ENCODE measurements at regions not wholly inside any gene's neighbourhood (a gene's known extent, or its start where the extent isn't known, plus 50 kb on each side); places are given as distances from the start of the nearest gene placed in this dataset.

DNA sequence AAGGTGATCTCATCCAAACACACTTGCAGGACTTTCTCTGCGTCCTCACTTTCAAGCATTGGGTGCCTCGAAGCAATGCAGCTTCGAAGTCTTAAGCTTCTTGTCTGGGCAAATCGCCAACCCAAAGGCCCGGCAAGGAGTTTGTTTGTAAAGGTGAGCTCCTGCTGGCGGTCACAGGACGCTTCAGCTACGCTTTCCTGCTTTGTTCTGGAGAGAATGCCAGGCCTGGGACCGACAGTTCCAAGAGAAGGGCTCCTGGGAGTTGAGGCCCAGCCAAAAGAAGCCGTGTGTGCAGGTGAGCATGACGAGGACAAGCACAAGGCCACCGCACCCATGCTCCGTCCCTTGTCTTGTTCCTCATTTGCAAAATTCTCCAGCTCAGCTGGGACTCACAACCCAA lies 106.6 kb upstream of the DOCK1 start:
- H2AFZ ChIP-seq (ENCODE audit: low read length) = no peak overlapping the region
- H3K4me1 ChIP-seq (ENCODE audit: insufficient read depth, low read length) = no peaks in the 10 kb centered on the region
- H3K27me3 ChIP-seq (ENCODE audit: insufficient read depth, low read length) = no peaks in the 10 kb centered on the region
- no peak overlapping the region for H3K4me2 ChIP-seq (ENCODE audit: insufficient read depth, low read length)
- H4K20me1 ChIP-seq (ENCODE audit: insufficient read depth, low read length) = no peaks in the 10 kb centered on the region
- DNase-seq (ENCODE audit: insufficient read length, low spot score, missing footprints) = no peak
- no peaks in the 10 kb centered on the region for H3K9me3 ChIP-seq (ENCODE audit: low read depth, low read length)
- H3K79me2 ChIP-seq (ENCODE audit: insufficient read depth, low read length) = no peaks in the 10 kb centered on the region
- no peaks in the 10 kb centered on the region for H3K36me3 ChIP-seq (ENCODE audit: insufficient read depth, low read length)
- TF ChIP-seq, protein P1, sequence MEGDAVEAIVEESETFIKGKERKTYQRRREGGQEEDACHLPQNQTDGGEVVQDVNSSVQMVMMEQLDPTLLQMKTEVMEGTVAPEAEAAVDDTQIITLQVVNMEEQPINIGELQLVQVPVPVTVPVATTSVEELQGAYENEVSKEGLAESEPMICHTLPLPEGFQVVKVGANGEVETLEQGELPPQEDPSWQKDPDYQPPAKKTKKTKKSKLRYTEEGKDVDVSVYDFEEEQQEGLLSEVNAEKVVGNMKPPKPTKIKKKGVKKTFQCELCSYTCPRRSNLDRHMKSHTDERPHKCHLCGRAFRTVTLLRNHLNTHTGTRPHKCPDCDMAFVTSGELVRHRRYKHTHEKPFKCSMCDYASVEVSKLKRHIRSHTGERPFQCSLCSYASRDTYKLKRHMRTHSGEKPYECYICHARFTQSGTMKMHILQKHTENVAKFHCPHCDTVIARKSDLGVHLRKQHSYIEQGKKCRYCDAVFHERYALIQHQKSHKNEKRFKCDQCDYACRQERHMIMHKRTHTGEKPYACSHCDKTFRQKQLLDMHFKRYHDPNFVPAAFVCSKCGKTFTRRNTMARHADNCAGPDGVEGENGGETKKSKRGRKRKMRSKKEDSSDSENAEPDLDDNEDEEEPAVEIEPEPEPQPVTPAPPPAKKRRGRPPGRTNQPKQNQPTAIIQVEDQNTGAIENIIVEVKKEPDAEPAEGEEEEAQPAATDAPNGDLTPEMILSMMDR (IDR thresholded peaks at IDR 0.05; ENCODE audit: extremely low read depth, low read depth, low read length) = no peak
- H3K27ac ChIP-seq (ENCODE audit: low read depth, low read length) = no peak overlapping the region
- H3K4me3 ChIP-seq (ENCODE audit: insufficient read depth, low read length) = no peak overlapping the region

DNA sequence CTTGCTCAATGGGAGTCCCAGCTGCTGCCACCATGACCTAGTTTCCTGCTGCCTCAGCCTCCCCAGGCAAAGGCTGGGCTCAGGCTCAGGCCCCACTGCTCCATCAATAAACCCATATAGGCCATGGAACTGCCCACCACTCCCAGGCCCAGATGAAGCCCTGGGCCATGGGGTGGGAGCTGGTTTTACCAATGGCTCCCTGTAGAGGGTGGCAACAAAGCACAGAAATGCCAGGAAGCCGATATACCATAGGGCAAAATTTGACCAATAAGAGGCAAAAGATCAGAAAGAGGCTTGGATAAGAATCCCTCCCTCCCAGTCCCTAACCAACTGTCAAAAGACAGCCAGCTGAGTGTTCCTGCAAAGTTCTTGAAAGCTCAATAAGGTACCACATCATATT lies 101.8 kb upstream of the DOCK1 start:
- no peaks in the 10 kb centered on the region for H3K4me1 ChIP-seq (ENCODE audit: insufficient read depth, low read length)
- H3K4me2 ChIP-seq (ENCODE audit: insufficient read depth, low read length) = no peak overlapping the region
- H4K20me1 ChIP-seq (ENCODE audit: insufficient read depth, low read length) = no peaks in the 10 kb centered on the region
- no peaks in the 10 kb centered on the region for H3K27me3 ChIP-seq (ENCODE audit: insufficient read depth, low read length)
- H3K36me3 ChIP-seq (ENCODE audit: insufficient read depth, low read length) = no peaks in the 10 kb centered on the region
- no peak for DNase-seq (ENCODE audit: insufficient read length, low spot score, missing footprints)
- H3K9me3 ChIP-seq (ENCODE audit: low read depth, low read length) = no peaks in the 10 kb centered on the region
- no peak overlapping the region for H2AFZ ChIP-seq (ENCODE audit: low read length)
- TF ChIP-seq, protein P1 (IDR thresholded peaks at IDR 0.05; ENCODE audit: extremely low read depth, low read depth, low read length) = peak; percentile 12
- H3K27ac ChIP-seq (ENCODE audit: low read depth, low read length) = no peak overlapping the region
- no peak overlapping the region for H3K4me3 ChIP-seq (ENCODE audit: insufficient read depth, low read length)
- no peaks in the 10 kb centered on the region for H3K79me2 ChIP-seq (ENCODE audit: insufficient read depth, low read length)

DNA sequence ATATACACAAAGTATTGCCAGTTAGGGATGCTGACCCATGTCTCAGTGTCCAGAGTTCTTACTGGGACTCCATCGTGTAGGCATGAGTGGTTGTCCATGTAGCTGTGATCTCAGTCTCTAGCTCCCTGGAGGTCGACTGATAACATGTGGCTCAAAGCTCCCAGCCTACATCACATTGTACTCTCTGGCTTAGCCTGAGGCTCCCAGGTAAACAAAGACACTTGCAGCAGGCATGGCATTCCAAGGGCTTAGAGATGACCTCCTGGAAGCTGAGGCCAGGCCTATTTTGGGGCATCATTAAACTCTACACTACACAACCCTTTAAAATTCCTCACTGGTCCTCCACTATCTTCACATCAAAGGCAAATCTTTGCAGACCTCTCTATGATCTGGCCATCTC lies 100.8 kb upstream of the DOCK1 start:
- DNase-seq (ENCODE audit: insufficient read length, low spot score, missing footprints) = no peak

DNA sequence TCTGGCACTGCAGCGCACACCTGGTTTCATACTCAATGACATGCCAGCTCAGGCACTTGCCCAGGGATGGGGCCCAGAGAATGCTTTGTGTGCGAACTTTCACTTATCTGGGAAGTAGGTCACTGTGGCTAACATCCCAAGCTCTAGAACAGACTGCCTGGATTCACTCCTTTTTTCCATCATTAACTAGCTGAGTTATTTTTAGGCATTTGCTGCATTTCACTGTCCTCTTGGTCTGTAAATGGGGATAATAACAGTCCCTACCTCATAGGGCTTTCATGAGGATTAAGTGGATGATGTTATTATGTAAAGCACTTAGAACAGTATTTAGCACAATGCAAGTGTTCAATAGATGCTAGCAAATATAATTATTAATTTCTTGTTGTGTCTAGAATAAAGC lies 98.7 kb upstream of the DOCK1 start:
- Histone ChIP-seq H3K27me3 (ENCODE audit: insufficient read depth, low read length) (no peaks in the 10 kb centered on the region), H3K27ac (ENCODE audit: low read depth, low read length) (no peak overlapping the region), H3K4me3 (ENCODE audit: insufficient read depth, low read length) (no peak overlapping the region), H3K9me3 (ENCODE audit: low read depth, low read length) (no peaks in the 10 kb centered on the region), H3K4me1 (ENCODE audit: insufficient read depth, low read length) (no peaks in the 10 kb centered on the region), H2AFZ (ENCODE audit: low read length) (no peak overlapping the region), H3K36me3 (ENCODE audit: insufficient read depth, low read length) (no peaks in the 10 kb centered on the region), H3K79me2 (ENCODE audit: insufficient read depth, low read length) (no peaks in the 10 kb centered on the region), H3K4me2 (ENCODE audit: insufficient read depth, low read length) (no peak overlapping the region), H4K20me1 (ENCODE audit: insufficient read depth, low read length) (no peaks in the 10 kb centered on the region)
- no peak for DNase-seq (ENCODE audit: insufficient read length, low spot score, missing footprints)
- TF ChIP-seq, protein P1 (IDR thresholded peaks at IDR 0.05; ENCODE audit: extremely low read depth, low read depth, low read length) = no peak

More for the DNA sequence above, 100.8 kb upstream of the DOCK1 start:
- TF ChIP-seq, protein P1 (IDR thresholded peaks at IDR 0.05; ENCODE audit: extremely low read depth, low read depth, low read length) = no peak
- H3K9me3 ChIP-seq (ENCODE audit: low read depth, low read length) = no peaks in the 10 kb centered on the region
- no peak overlapping the region for H2AFZ ChIP-seq (ENCODE audit: low read length)
- no peaks in the 10 kb centered on the region for H3K4me1 ChIP-seq (ENCODE audit: insufficient read depth, low read length)
- no peaks in the 10 kb centered on the region for H4K20me1 ChIP-seq (ENCODE audit: insufficient read depth, low read length)
- no peaks in the 10 kb centered on the region for H3K36me3 ChIP-seq (ENCODE audit: insufficient read depth, low read length)
- H3K79me2 ChIP-seq (ENCODE audit: insufficient read depth, low read length) = no peaks in the 10 kb centered on the region
- no peak overlapping the region for H3K4me2 ChIP-seq (ENCODE audit: insufficient read depth, low read length)
- H3K27ac ChIP-seq (ENCODE audit: low read depth, low read length) = no peak overlapping the region
- H3K27me3 ChIP-seq (ENCODE audit: insufficient read depth, low read length) = no peaks in the 10 kb centered on the region
- no peak overlapping the region for H3K4me3 ChIP-seq (ENCODE audit: insufficient read depth, low read length)
